A549 (cell line): ENCODE measurements at regions not wholly inside any gene's neighbourhood (a gene's known extent, or its start where the extent isn't known, plus 50 kb on each side); places are given as distances from the start of the nearest gene placed in this dataset.

ENCODE experiments used
- ATAC-seq, 2 experiments: fragments of 200-7000 bp in 1 of 2; fragments of >200 bp in 1 of 2; cut with Nextera tagmentation in 1 of 2; cut with Tn5 transposase in 1 of 2; 3 replicates each; pipeline versions ENCODE4 v1.8.0 to v1.9.1; 2018 to 2020; ENCODE audit warnings: mild to moderate bottlenecking in 1 of 2, moderate library complexity in 1 of 2
- CTCF ChIA-PET: fragments of 300-600 bp; sonication (Branson Sonifier 250); formaldehyde crosslinking; extraction: SDS; loops from one replicate; lab custom pipeline; 2021; ENCODE audit warnings: antibody characterized with exemption, inconsistent platforms; lab: Yijun Ruan, JAX
- POLR2A ChIA-PET: fragments of 350-600 bp; formaldehyde crosslinking; extraction: SDS; loops from one replicate; lab custom pipeline; 2021; ENCODE audit warnings: antibody characterized with exemption, inconsistent platforms; lab: Yijun Ruan, JAX
- DNase-seq, 2 experiments: peaks; one replicate each; pipeline versions ENCODE4 v3.0.0 to v3.0.0-alpha.2; 2011 to 2016; ENCODE audit warnings: low read depth in 1 of 2, low spot score in 1 of 2
- FAIRE-seq: peaks from 2 replicates; lab custom pipeline; 2011; peaks lifted over from hg19 to GRCh38; lab: Jason Lieb, UNC
- H3K27ac ChIP-seq, 2 experiments: fragments of >200 bp; sonication (Bioruptor Twin); formaldehyde crosslinking; 3 replicates each; pipeline ENCODE4 v1.5.1; 2016 to 2017
- H3K4me1 ChIP-seq: fragments of >200 bp; sonication (Bioruptor Twin); formaldehyde crosslinking; 3 replicates; pipeline ENCODE4 v1.6.1; 2016
- H3K4me2 ChIP-seq: fragments of >200 bp; sonication (Bioruptor Twin); formaldehyde crosslinking; 3 replicates; pipeline ENCODE4 v1.6.1; 2016
- H3K4me3 ChIP-seq: fragments of >200 bp; sonication (Bioruptor Twin); formaldehyde crosslinking; 3 replicates; pipeline ENCODE4 v1.5.1; 2016
- H3K9me3 ChIP-seq: fragments of >200 bp; sonication (Bioruptor Twin); formaldehyde crosslinking; 3 replicates; pipeline ENCODE4 v1.6.1; 2016
- BHLHE40 ChIP-seq: IDR thresholded peaks from 2 replicates; pipeline ENCODE4 v1.6.1; 2012; ENCODE audit warnings: low read depth, low read length, inconsistent platforms
- CBX2 ChIP-seq: fragments of 200-600 bp; sonication (generic); IDR thresholded peaks from 2 replicates; pipeline ENCODE4 v1.6.1; 2016; ENCODE audit warnings: low read depth, mild to moderate bottlenecking, borderline replicate concordance
- CEBPB ChIP-seq, 2 experiments: fragments of >200 bp in 1 of 2; sonication (Bioruptor Twin) in 1 of 2; formaldehyde crosslinking in 1 of 2; IDR thresholded peaks; 2 replicates each; pipeline ENCODE4 v1.6.1; 2012 to 2016
- CHD2 ChIP-seq: fragments of 150-350 bp; IDR thresholded peaks from 2 replicates; pipeline ENCODE4 v1.6.1; 2014; ENCODE audit warnings: low read length; ENCODE audit not compliant: partially characterized antibody
- FOSB ChIP-seq: fragments of 250-450 bp; sonication (Bioruptor Pico); IDR thresholded peaks from 2 replicates; pipeline ENCODE4 v1.5.0; 2020; ENCODE audit warnings: mild to moderate bottlenecking, moderate library complexity
- FOSL2 ChIP-seq, 2 experiments: fragments of 450-650 bp in 1 of 2; fragments of >200 bp in 1 of 2; sonication (Bioruptor Twin) in 1 of 2; formaldehyde crosslinking; IDR thresholded peaks; 2 replicates each; pipeline versions ENCODE4 v1.5.0 to v1.6.1; 2016 to 2020; ENCODE audit warnings: mild to moderate bottlenecking in 1 of 2, moderate library complexity in 1 of 2
- HDAC2 ChIP-seq: fragments of 200-600 bp; sonication (generic); IDR thresholded peaks from 2 replicates; pipeline ENCODE4 v1.6.1; 2016
- HEYL ChIP-seq: fragments of 250-450 bp; sonication (Bioruptor Pico); IDR thresholded peaks from 2 replicates; pipeline ENCODE4 v1.8.0; 2021; ENCODE audit warnings: mild to moderate bottlenecking, moderate library complexity
- HOXA7 ChIP-seq: fragments of 250-450 bp; sonication (Bioruptor Pico); IDR thresholded peaks from 2 replicates; pipeline ENCODE4 v1.5.0; 2020; ENCODE audit warnings: mild to moderate bottlenecking, moderate library complexity
- JUN ChIP-seq, 2 experiments: fragments of >200 bp; sonication (Bioruptor Twin); formaldehyde crosslinking; IDR thresholded peaks; 2 replicates in 1 of 2; 3 replicates in 1 of 2; pipeline ENCODE4 v1.6.1; 2016 to 2017
- MYC ChIP-seq: IDR thresholded peaks from 2 replicates; pipeline ENCODE4 v1.6.1; 2012; ENCODE audit warnings: mild to moderate bottlenecking, inconsistent platforms, low read length, improper control_type of control experiment, borderline replicate concordance
- NFE2L2 ChIP-seq: fragments of 150-350 bp; conservative IDR thresholded peaks from 2 replicates; pipeline ENCODE4 v1.6.1; 2014; ENCODE audit warnings: low read length
- NR3C1 ChIP-seq: fragments of >200 bp; sonication (Bioruptor Twin); formaldehyde crosslinking; IDR thresholded peaks from 3 replicates; pipeline ENCODE4 v1.6.1; 2017
- POLR2A ChIP-seq: IDR thresholded peaks from 2 replicates; pipeline ENCODE4 v1.6.1; 2012; ENCODE audit warnings: mild to moderate bottlenecking, low read length
- POLR2AphosphoS2 ChIP-seq: conservative IDR thresholded peaks from 2 replicates; pipeline ENCODE4 v1.6.1; 2012; ENCODE audit warnings: low read length, improper control_type of control experiment, inconsistent platforms
- RFX5 ChIP-seq: fragments of 450-650 bp; IDR thresholded peaks from 2 replicates; pipeline ENCODE4 v1.7.1; 2014; ENCODE audit warnings: antibody characterized with exemption, mild to moderate bottlenecking, moderate library complexity
- TFCP2L1 ChIP-seq: fragments of 250-450 bp; sonication (Bioruptor Pico); IDR thresholded peaks from 2 replicates; pipeline ENCODE4 v1.5.0; 2021; ENCODE audit warnings: mild to moderate bottlenecking
- TP53 ChIP-seq: fragments of 250-450 bp; sonication (Bioruptor Pico); IDR thresholded peaks from 2 replicates; pipeline ENCODE4 v1.5.0; 2021; ENCODE audit warnings: mild to moderate bottlenecking, moderate library complexity
- ZC3H11A ChIP-seq: fragments of 450-650 bp; IDR thresholded peaks from 2 replicates; pipeline ENCODE4 v1.6.1; 2014; ENCODE audit warnings: antibody characterized with exemption, mild to moderate bottlenecking
- WGBS: methylation state at CpG from one replicate; pipeline ENCODE4 v1.1.6; 2017; ENCODE audit errors: missing lambda C conversion rate; 5-methylcytosine and 5-hydroxymethylcytosine counted together
- TF ChIP-seq, protein P1 (sequence below): fragments of 250-450 bp; sonication (Bioruptor Pico); IDR thresholded peaks from 2 replicates; pipeline ENCODE4 v1.5.0; 2021; ENCODE audit warnings: mild to moderate bottlenecking, moderate library complexity, borderline replicate concordance
- TF ChIP-seq, protein P2 (sequence below): fragments of 150-350 bp; IDR thresholded peaks from 2 replicates; pipeline ENCODE4 v1.6.1; 2014; ENCODE audit warnings: low read depth, mild to moderate bottlenecking, low read length
- TF ChIP-seq, protein P3 (sequence below): fragments of 250-450 bp; sonication (Bioruptor Pico); IDR thresholded peaks from 2 replicates; pipeline ENCODE4 v1.5.0; 2020; ENCODE audit warnings: low read depth, mild to moderate bottlenecking, moderate library complexity
- TF ChIP-seq, protein P4 (sequence below): fragments of >200 bp; sonication (Bioruptor Twin); formaldehyde crosslinking; IDR thresholded peaks from 2 replicates; pipeline ENCODE4 v1.6.1; 2016
- TF ChIP-seq, protein P5 (sequence below): fragments of 200-600 bp; sonication (generic); IDR thresholded peaks from 2 replicates; pipeline ENCODE4 v1.6.1; 2016; ENCODE audit warnings: antibody characterized with exemption, mild to moderate bottlenecking, moderate library complexity

DNA sequence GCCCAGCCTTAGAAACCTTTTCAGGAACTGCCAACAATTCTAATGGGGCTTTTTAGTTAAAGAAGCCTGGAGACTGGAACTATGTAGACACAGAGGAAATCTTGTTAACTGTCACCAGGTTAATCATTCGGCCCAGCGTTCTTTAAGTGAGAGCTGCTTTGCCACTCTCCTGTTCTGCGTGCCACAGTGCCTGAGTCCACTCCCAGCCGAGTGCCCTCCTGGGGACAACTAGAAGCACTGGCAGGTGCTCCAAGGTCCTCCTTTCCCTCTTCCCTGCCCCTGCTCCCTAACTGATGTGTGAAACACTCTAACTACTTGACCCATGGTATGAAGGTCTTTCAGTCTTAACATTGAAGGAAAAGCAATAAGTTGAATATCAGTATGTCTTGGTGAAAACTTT lies 151.2 kb upstream of the TLL1 start:
- no peak overlapping the region for H3K27ac ChIP-seq
- DNase-seq (no peak), ATAC-seq (no peak), FAIRE-seq (no peak)
- no peaks in the 10 kb centered on the region for H3K4me1 ChIP-seq
- no peaks in the 10 kb centered on the region for H3K9me3 ChIP-seq
- H3K4me3 ChIP-seq = no peak overlapping the region
- ChIA-PET CTCF (no interaction called here), POLR2A (no interaction called here)
- no peak for TF ChIP-seq FOSB (CRISPR knock-in tag)
- no peak for TF ChIP-seq NFE2L2
- TF ChIP-seq, protein P1, sequence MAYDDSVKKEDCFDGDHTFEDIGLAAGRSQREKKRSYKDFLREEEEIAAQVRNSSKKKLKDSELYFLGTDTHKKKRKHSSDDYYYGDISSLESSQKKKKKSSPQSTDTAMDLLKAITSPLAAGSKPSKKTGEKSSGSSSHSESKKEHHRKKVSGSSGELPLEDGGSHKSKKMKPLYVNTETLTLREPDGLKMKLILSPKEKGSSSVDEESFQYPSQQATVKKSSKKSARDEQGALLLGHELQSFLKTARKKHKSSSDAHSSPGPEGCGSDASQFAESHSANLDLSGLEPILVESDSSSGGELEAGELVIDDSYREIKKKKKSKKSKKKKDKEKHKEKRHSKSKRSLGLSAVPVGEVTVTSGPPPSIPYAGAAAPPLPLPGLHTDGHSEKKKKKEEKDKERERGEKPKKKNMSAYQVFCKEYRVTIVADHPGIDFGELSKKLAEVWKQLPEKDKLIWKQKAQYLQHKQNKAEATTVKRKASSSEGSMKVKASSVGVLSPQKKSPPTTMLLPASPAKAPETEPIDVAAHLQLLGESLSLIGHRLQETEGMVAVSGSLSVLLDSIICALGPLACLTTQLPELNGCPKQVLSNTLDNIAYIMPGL (CRISPR knock-in tag) = no peak
- TF ChIP-seq TFCP2L1 (CRISPR knock-in tag) = no peak
- TF ChIP-seq, protein P2, sequence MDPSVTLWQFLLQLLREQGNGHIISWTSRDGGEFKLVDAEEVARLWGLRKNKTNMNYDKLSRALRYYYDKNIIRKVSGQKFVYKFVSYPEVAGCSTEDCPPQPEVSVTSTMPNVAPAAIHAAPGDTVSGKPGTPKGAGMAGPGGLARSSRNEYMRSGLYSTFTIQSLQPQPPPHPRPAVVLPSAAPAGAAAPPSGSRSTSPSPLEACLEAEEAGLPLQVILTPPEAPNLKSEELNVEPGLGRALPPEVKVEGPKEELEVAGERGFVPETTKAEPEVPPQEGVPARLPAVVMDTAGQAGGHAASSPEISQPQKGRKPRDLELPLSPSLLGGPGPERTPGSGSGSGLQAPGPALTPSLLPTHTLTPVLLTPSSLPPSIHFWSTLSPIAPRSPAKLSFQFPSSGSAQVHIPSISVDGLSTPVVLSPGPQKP = no peak
- TF ChIP-seq HDAC2 = no peak
- TF ChIP-seq CBX2 = no peak
- TF ChIP-seq TP53 = no peak
- TF ChIP-seq, protein P3, sequence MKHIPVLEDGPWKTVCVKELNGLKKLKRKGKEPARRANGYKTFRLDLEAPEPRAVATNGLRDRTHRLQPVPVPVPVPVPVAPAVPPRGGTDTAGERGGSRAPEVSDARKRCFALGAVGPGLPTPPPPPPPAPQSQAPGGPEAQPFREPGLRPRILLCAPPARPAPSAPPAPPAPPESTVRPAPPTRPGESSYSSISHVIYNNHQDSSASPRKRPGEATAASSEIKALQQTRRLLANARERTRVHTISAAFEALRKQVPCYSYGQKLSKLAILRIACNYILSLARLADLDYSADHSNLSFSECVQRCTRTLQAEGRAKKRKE = no peak
- TF ChIP-seq BHLHE40 = no peak
- TF ChIP-seq, protein P4, sequence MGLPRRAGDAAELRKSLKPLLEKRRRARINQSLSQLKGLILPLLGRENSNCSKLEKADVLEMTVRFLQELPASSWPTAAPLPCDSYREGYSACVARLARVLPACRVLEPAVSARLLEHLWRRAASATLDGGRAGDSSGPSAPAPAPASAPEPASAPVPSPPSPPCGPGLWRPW = no peak
- TF ChIP-seq CHD2 = no peak
- TF ChIP-seq, protein P5, sequence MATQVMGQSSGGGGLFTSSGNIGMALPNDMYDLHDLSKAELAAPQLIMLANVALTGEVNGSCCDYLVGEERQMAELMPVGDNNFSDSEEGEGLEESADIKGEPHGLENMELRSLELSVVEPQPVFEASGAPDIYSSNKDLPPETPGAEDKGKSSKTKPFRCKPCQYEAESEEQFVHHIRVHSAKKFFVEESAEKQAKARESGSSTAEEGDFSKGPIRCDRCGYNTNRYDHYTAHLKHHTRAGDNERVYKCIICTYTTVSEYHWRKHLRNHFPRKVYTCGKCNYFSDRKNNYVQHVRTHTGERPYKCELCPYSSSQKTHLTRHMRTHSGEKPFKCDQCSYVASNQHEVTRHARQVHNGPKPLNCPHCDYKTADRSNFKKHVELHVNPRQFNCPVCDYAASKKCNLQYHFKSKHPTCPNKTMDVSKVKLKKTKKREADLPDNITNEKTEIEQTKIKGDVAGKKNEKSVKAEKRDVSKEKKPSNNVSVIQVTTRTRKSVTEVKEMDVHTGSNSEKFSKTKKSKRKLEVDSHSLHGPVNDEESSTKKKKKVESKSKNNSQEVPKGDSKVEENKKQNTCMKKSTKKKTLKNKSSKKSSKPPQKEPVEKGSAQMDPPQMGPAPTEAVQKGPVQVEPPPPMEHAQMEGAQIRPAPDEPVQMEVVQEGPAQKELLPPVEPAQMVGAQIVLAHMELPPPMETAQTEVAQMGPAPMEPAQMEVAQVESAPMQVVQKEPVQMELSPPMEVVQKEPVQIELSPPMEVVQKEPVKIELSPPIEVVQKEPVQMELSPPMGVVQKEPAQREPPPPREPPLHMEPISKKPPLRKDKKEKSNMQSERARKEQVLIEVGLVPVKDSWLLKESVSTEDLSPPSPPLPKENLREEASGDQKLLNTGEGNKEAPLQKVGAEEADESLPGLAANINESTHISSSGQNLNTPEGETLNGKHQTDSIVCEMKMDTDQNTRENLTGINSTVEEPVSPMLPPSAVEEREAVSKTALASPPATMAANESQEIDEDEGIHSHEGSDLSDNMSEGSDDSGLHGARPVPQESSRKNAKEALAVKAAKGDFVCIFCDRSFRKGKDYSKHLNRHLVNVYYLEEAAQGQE = no peak
- no peak for TF ChIP-seq JUN (IDR thresholded peaks at IDR 0.05)
- TF ChIP-seq RFX5 = no peak
- TF ChIP-seq NR3C1 = no peak
- TF ChIP-seq POLR2AphosphoS2 = no peak
- no peak for TF ChIP-seq MYC
- no peak overlapping the region for H3K4me2 ChIP-seq
- WGBS = 79% methylated on average over 4 of the region's 4 CpGs

DNA sequence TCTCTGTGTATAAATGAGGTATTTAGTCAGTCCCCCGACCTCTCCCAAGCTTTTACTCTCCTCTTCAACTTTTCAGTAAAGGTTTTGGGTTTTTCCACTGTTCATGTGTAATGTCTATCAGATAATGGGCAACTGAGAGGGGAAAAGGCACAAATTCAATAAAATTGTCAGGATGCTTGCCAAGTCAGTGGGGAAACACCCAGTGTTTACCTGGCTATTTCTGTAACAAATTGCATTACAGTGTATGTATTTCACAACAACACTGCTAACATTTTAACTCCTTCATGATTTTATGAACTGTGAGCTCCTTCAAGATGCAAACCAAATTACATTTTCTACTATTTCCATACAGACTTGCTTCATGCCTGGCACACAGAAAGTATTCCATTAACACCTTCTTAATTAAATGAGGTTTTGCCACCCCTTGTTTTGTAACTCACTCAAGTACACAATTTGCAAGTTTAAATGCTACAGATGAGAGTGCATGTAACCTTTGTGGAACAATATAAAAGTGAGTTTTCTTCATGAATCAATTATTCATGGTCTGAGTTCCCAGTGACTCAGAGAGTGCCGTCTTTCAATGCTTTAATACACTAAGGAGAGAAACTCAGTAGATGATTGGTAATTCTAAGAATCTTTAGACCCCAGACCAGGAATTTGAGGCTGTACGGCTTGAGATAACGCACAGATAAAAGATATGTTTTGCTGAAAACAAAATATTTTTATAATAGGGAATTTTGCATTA lies 149.8 kb upstream of the TLL1 start:
- Histone ChIP-seq H3K27ac (no peak overlapping the region), H3K4me1 (no peaks in the 10 kb centered on the region), H3K9me3 (no peaks in the 10 kb centered on the region), H3K4me3 (no peak overlapping the region), H3K4me2 (no peak overlapping the region)
- ChIA-PET POLR2A (no interaction called here), CTCF (no interaction called here)
- FAIRE-seq = no peak
- TF ChIP-seq, protein P3 = no peak
- no peak for TF ChIP-seq HEYL
- TF ChIP-seq CEBPB (IDR thresholded peaks at IDR 0.05) = no peak
- no peak for TF ChIP-seq FOSL2 (IDR thresholded peaks at IDR 0.05)
- TF ChIP-seq FOSL2 (CRISPR knock-in tag; IDR thresholded peaks at IDR 0.05) = no peak
- TF ChIP-seq ZC3H11A = no peak
- no peak for TF ChIP-seq BHLHE40
- no peak for TF ChIP-seq POLR2A
- TF ChIP-seq HOXA7 (CRISPR knock-in tag) = no peak
- no peak for TF ChIP-seq CHD2
- no peak for DNase-seq
- ATAC-seq = no peak
- 52% methylated on average over 4 of the region's 4 CpGs for WGBS
